Caco-2 (cell line): ENCODE measurements at regions not wholly inside any gene's neighbourhood (a gene's known extent, or its start where the extent isn't known, plus 50 kb on each side); places are given as distances from the start of the nearest gene placed in this dataset.

ENCODE experiments used
- BruUV-seq: library from RNA; stranded (reverse); fragments of 400-500 nt; replicated peaks from 2 replicates; lab custom pipeline; 2021; lab: Mats Ljungman, UMichigan
- CTCF ChIA-PET: fragments of 300-600 bp; sonication (Branson Sonifier 250); formaldehyde crosslinking; loops from one replicate; lab custom pipeline; 2022; ENCODE audit warnings: antibody characterized with exemption; lab: Charles Lee
- POLR2A ChIA-PET: fragments of 300-600 bp; sonication (Branson Sonifier 250); formaldehyde crosslinking; loops from one replicate; lab custom pipeline; 2022; ENCODE audit warnings: antibody characterized with exemption; lab: Charles Lee
- DNase-seq, 2 experiments: peaks; one replicate each; pipeline versions ENCODE4 v3.0.0 to v3.0.0-alpha.2; 2020 to 2022
- H3K27me3 ChIP-seq: replicated peaks from 2 replicates; pipeline ENCODE4 v1.6.0; 2011; ENCODE audit warnings: low read length; ENCODE audit not compliant: control insufficient read depth, insufficient read depth
- H3K36me3 ChIP-seq: 2 replicates; pipeline ENCODE4 v1.5.1; 2011; ENCODE audit warnings: low read length; ENCODE audit not compliant: control insufficient read depth, insufficient read depth
- H3K4me1 ChIP-seq: fragments of 250-450 bp; sonication (Bioruptor Pico); 2 replicates; pipeline ENCODE4 v1.5.1; 2020; ENCODE audit warnings: mild to moderate bottlenecking
- H3K4me3 ChIP-seq: 2 replicates; pipeline ENCODE4 v1.5.1; 2011; ENCODE audit warnings: low read depth, mild to moderate bottlenecking, control low read depth, low read length
- H3K9me3 ChIP-seq: fragments of 250-450 bp; sonication (Bioruptor Pico); 2 replicates; pipeline ENCODE4 v1.5.1; 2020; ENCODE audit warnings: mild to moderate bottlenecking, moderate library complexity
- H3K27ac Mint-ChIP-seq: one replicate; pipeline ENCODE4 v1.8.0; 2022; ENCODE audit warnings: mixed read lengths; ENCODE audit not compliant: unreplicated experiment
- H3K27me3 Mint-ChIP-seq: one replicate; pipeline ENCODE4 v1.8.0; 2022; ENCODE audit warnings: mixed read lengths; ENCODE audit not compliant: insufficient read depth, unreplicated experiment
- H3K36me3 Mint-ChIP-seq: one replicate; pipeline ENCODE4 v1.8.0; 2022; ENCODE audit warnings: mild to moderate bottlenecking, mixed read lengths; ENCODE audit not compliant: insufficient read depth, unreplicated experiment
- H3K4me1 Mint-ChIP-seq: one replicate; pipeline ENCODE4 v1.8.0; 2022; ENCODE audit warnings: low read depth, mixed read lengths; ENCODE audit not compliant: unreplicated experiment
- H3K4me3 Mint-ChIP-seq: one replicate; pipeline ENCODE4 v1.8.0; 2022; ENCODE audit warnings: mild to moderate bottlenecking, moderate library complexity, mixed read lengths; ENCODE audit not compliant: unreplicated experiment
- H3K9me3 Mint-ChIP-seq: one replicate; pipeline ENCODE4 v1.8.0; 2022; ENCODE audit warnings: mixed read lengths; ENCODE audit not compliant: unreplicated experiment
- CTCF ChIP-seq, 2 experiments: fragments of 200-600 bp in 1 of 2; IDR thresholded peaks; 1 replicate in 1 of 2; 2 replicates in 1 of 2; pipeline versions ENCODE4 v1.5.1 to v1.8.0; 2011 to 2022; ENCODE audit warnings: antibody characterized with exemption in 1 of 2, control low read depth in 1 of 2, inconsistent platforms in 1 of 2, low read depth in 1 of 2, low read length in 1 of 2, mild to moderate bottlenecking in 1 of 2, moderate library complexity in 1 of 2; ENCODE audit not compliant: insufficient read depth in 1 of 2, severe bottlenecking in 1 of 2, unreplicated experiment in 1 of 2
- intact Hi-C: fragments of 100-400 bp; cut with micrococcal nuclease; formaldehyde crosslinking; loops from one replicate; pipeline ENCODE4 v1.10.0; 2022; ENCODE audit not compliant: unreplicated experiment

GRCh38 chr12:3972576-3972975, 99.4 kb upstream of the PARP11 start:
- no peak overlapping the region for H3K4me3 Mint-ChIP-seq
- H3K27me3 Mint-ChIP-seq: no peaks in the 10 kb centered on the region
- peaks cover 15% of the 10 kb centered on the region for H3K9me3 Mint-ChIP-seq
- no TSS peak for BruUV-seq
- H3K4me1 Mint-ChIP-seq: peaks cover 24% of the 10 kb centered on the region
- Histone ChIP-seq H3K4me3 (no peak overlapping the region), H3K27me3 (no peaks in the 10 kb centered on the region), H3K9me3 (0 out of 2 replicates have a peak, but pooled peaks cover 5% of the 10 kb centered on the region), H3K4me1 (peaks cover 26% of the 10 kb centered on the region), H3K36me3 (no peaks in the 10 kb centered on the region)
- no peak overlapping the region for H3K27ac Mint-ChIP-seq
- no peak for DNase-seq
- ChIA-PET POLR2A (no interaction called here), CTCF (no interaction called here)
- TF ChIP-seq CTCF (IDR thresholded peaks at IDR 0.05; ENCODE audit: insufficient read depth in 1 of 2, low read depth in 1 of 2, low read length in 1 of 2, severe bottlenecking in 1 of 2, unreplicated experiment in 1 of 2): no peak
- peaks cover 13% of the 10 kb centered on the region for H3K36me3 Mint-ChIP-seq
- intact Hi-C loops: no loop called here

DNA sequence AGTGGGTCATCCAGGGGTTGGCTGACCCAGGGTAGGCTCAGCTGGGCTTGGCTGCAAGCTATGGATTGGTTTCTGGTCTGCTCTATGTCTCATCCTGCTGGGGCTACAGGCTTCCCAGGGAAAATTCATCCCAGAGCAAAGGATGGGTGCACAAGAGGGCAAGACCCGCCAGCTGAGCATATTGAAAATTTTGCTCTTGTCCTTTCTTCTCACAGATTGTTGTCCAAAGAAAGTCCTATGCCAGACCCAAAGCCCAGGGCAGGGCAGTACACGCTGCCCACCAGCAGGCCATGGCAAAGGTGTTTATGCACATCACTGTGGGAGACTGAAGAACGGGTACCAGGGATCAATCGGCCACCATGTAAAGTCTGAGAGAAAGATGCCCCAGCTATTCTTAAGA, 95.3 kb upstream of the PARP11 start:
- H3K4me1 Mint-ChIP-seq: peaks cover 44% of the 10 kb centered on the region
- intact Hi-C loops: no loop called here
- peak overlapping the region; percentile 18 for H3K4me3 Mint-ChIP-seq
- H3K36me3 Mint-ChIP-seq: peaks cover 15% of the 10 kb centered on the region
- TF ChIP-seq CTCF (IDR thresholded peaks at IDR 0.05; ENCODE audit: insufficient read depth in 1 of 2, low read depth in 1 of 2, low read length in 1 of 2, severe bottlenecking in 1 of 2, unreplicated experiment in 1 of 2): no peak
- Histone ChIP-seq H3K4me3 (no peak overlapping the region), H3K36me3 (no peaks in the 10 kb centered on the region), H3K4me1 (peaks cover 44% of the 10 kb centered on the region), H3K9me3 (0 out of 2 replicates have a peak, but pooled peaks cover 5% of the 10 kb centered on the region), H3K27me3 (no peaks in the 10 kb centered on the region)
- DNase-seq: no peak
- ChIA-PET CTCF (interaction anchor here (0.6 to 1.0 kb wide), 3 partner anchors 69 to 309 kb away, joined by 3 to 5 read pairs (median 4); no protein-coding TSS in a partner anchor), POLR2A (interaction anchor here (0.6 to 1.4 kb wide), 3 partner anchors 29 to 63 kb away, joined by 3 to 6 read pairs (median 3); no protein-coding TSS in a partner anchor)
- no TSS peak for BruUV-seq
- H3K27me3 Mint-ChIP-seq: no peaks in the 10 kb centered on the region
- H3K9me3 Mint-ChIP-seq: peaks cover 9% of the 10 kb centered on the region
- peak overlapping the region; percentile 71 for H3K27ac Mint-ChIP-seq

DNA sequence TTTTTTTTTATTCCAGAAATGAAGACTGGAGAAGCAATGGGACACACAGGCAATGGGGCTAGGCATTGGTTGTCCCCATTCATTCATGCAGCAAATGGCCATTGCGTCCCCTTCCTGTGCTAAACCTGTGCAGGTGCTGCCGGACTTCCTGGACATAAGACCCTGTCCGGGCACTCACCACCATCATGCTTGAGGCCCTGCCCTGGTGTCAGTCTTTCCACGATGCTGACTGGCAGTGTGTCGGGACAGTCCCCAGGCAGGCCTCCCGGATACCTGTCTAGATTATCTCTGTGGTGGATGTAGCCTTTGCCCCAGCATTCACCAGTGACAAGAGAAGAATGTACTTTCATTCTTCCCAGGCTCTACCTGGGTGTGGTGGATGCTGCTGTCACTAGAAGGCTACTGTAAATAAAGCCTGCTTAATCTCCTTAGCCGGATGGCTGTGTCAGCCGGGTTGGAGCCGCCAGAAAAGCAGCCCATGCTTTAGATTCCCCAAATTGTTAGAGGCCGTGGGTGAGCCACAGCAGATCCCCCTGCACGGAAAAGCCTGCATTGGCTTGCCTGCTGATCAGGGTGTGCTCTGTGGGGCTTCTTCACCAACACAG, 94.5 kb upstream of the PARP11 start:
- intact Hi-C loops: loop anchor here (1.0 kb wide), 6 partner anchors 28 to 70 kb away; no protein-coding TSS in a partner anchor
- Histone ChIP-seq H3K36me3 (no peaks in the 10 kb centered on the region), H3K9me3 (0 out of 2 replicates have a peak, but pooled peaks cover 5% of the 10 kb centered on the region), H3K4me1 (peaks cover 46% of the 10 kb centered on the region), H3K4me3 (no peak overlapping the region), H3K27me3 (no peaks in the 10 kb centered on the region)
- Mint-ChIP-seq H3K36me3 (peaks cover 15% of the 10 kb centered on the region), H3K4me3 (peak overlapping the region; percentile 52), H3K27me3 (no peaks in the 10 kb centered on the region), H3K4me1 (peaks cover 44% of the 10 kb centered on the region), H3K27ac (peak overlapping the region; percentile 71), H3K9me3 (peaks cover 9% of the 10 kb centered on the region)
- ChIA-PET CTCF (interaction anchor here (0.6 to 1.0 kb wide), 4 partner anchors 70 to 309 kb away, joined by 3 to 5 read pairs (median 4); no protein-coding TSS in a partner anchor), POLR2A (interaction anchor here (0.7 to 1.4 kb wide), 2 partner anchors 30 to 64 kb away, joined by 3 to 6 read pairs; no protein-coding TSS in a partner anchor)
- no TSS peak for BruUV-seq
- DNase-seq: peak; percentile 94 to 98
- no peak for TF ChIP-seq CTCF (IDR thresholded peaks at IDR 0.05; ENCODE audit: insufficient read depth in 1 of 2, low read depth in 1 of 2, low read length in 1 of 2, severe bottlenecking in 1 of 2, unreplicated experiment in 1 of 2)
